H1 (cell line): ENCODE measurements at regions not wholly inside any gene's neighbourhood (a gene's known extent, or its start where the extent isn't known, plus 50 kb on each side); places are given as distances from the start of the nearest gene placed in this dataset.

ENCODE experiments used
- CTCF ChIA-PET: fragments of 300-600 bp; sonication (Branson Sonifier 250); formaldehyde crosslinking; loops from one replicate; lab custom pipeline; 2021; ENCODE audit not compliant: partially characterized antibody; lab: Charles Lee
- POLR2A ChIA-PET: fragments of 300-600 bp; sonication (Branson Sonifier 250); formaldehyde crosslinking; loops from one replicate; lab custom pipeline; 2021; ENCODE audit warnings: inconsistent platforms; ENCODE audit not compliant: partially characterized antibody; lab: Charles Lee
- DNase-seq, 2 experiments: peaks; one replicate each; pipeline versions ENCODE4 v3.0.0 to v3.0.0-alpha.2; 2010 to 2022; ENCODE audit warnings: low spot score in 2 of 2, low read depth in 1 of 2, mixed read lengths in 1 of 2
- FAIRE-seq: peaks from 2 replicates; lab custom pipeline; 2011; peaks lifted over from hg19 to GRCh38; lab: Jason Lieb, UNC
- H2AFZ ChIP-seq: 2 replicates; pipeline ENCODE4 v1.8.1; 2012; ENCODE audit warnings: low read length, inconsistent platforms
- H2AK5ac ChIP-seq: 2 replicates; pipeline ENCODE4 v1.6.1; 2013; ENCODE audit warnings: low read depth, low read length
- H2BK120ac ChIP-seq: replicated peaks from 2 replicates; pipeline ENCODE3; 2013; ENCODE audit warnings: low read depth, low read length, inconsistent platforms
- H2BK12ac ChIP-seq: 2 replicates; pipeline ENCODE4 v1.6.1; 2013; ENCODE audit warnings: low read depth, low read length
- H2BK15ac ChIP-seq: 2 replicates; pipeline ENCODE4 v1.6.1; 2013; ENCODE audit warnings: low read length
- H2BK20ac ChIP-seq: 2 replicates; pipeline ENCODE4 v1.6.1; 2013; ENCODE audit warnings: low read length
- H2BK5ac ChIP-seq: 2 replicates; pipeline ENCODE4 v1.6.1; 2013; ENCODE audit warnings: low read depth, low read length
- H3K14ac ChIP-seq: 2 replicates; pipeline ENCODE4 v1.6.1; 2013; ENCODE audit warnings: inconsistent platforms; ENCODE audit not compliant: insufficient read length
- H3K18ac ChIP-seq: 2 replicates; pipeline ENCODE4 v1.6.1; 2013; ENCODE audit warnings: low read length; ENCODE audit errors: extremely low read depth
- H3K23ac ChIP-seq: 2 replicates; pipeline ENCODE4 v1.6.1; 2013; ENCODE audit warnings: inconsistent platforms; ENCODE audit not compliant: insufficient read length
- H3K23me2 ChIP-seq: 2 replicates; pipeline ENCODE4 v1.6.1; 2013; ENCODE audit warnings: low read depth, low read length
- H3K27ac ChIP-seq: 2 replicates; pipeline ENCODE4 v1.6.1; 2011; ENCODE audit warnings: low read depth, low read length, inconsistent platforms
- H3K27me3 ChIP-seq, 4 experiments: replicated peaks in 1 of 4; 1 replicate in 1 of 4; 2 replicates in 3 of 4; pipeline versions ENCODE4 v1.6.1 to v1.8.1; 2011 to 2013; ENCODE audit warnings: low read length in 3 of 4, mild to moderate bottlenecking in 3 of 4, inconsistent platforms in 2 of 4, mixed read lengths in 2 of 4, moderate library complexity in 1 of 4; ENCODE audit not compliant: control insufficient read depth in 3 of 4, insufficient read depth in 3 of 4; ENCODE audit errors: extremely low read depth in 1 of 4
- H3K36me3 ChIP-seq, 4 experiments: 2 replicates each; pipeline versions ENCODE4 v1.6.1 to v1.8.1; 2011 to 2013; ENCODE audit warnings: mild to moderate bottlenecking in 4 of 4, low read length in 3 of 4, moderate library complexity in 2 of 4, control low read depth in 1 of 4, inconsistent platforms in 1 of 4; ENCODE audit not compliant: insufficient read depth in 4 of 4, control insufficient read depth in 2 of 4
- H3K4ac ChIP-seq: replicated peaks from 2 replicates; pipeline ENCODE3; 2013; ENCODE audit warnings: low read length, low read depth, mixed read lengths, inconsistent platforms; ENCODE audit not compliant: insufficient read length
- H3K4me1 ChIP-seq, 4 experiments: replicated peaks in 1 of 4; 1 replicate in 1 of 4; 2 replicates in 3 of 4; pipeline versions ENCODE4 v1.6.1 to v1.8.1; 2011 to 2013; ENCODE audit warnings: low read length in 3 of 4, inconsistent platforms in 2 of 4, mixed read lengths in 1 of 4; ENCODE audit not compliant: insufficient read depth in 4 of 4, control insufficient read depth in 3 of 4
- H3K4me2 ChIP-seq, 2 experiments: 2 replicates each; pipeline versions ENCODE4 v1.6.1 to v1.8.1; 2011 to 2013; ENCODE audit warnings: low read depth in 2 of 2, low read length in 2 of 2, control low read depth in 1 of 2, inconsistent platforms in 1 of 2, mild to moderate bottlenecking in 1 of 2; ENCODE audit not compliant: insufficient read depth in 1 of 2
- H3K4me3 ChIP-seq, 4 experiments: fragments of 200-600, 300-600 bp in 1 of 4; sonication (generic), shearing (Covaris generic), sonication (Bioruptor Twin) in 1 of 4; 2 replicates each; pipeline versions ENCODE4 v1.5.1 to v1.8.1; 2011 to 2016; ENCODE audit warnings: low read length in 4 of 4, low read depth in 3 of 4, control low read depth in 2 of 4, inconsistent platforms in 2 of 4, mild to moderate bottlenecking in 2 of 4, mixed read lengths in 1 of 4, moderate library complexity in 1 of 4; ENCODE audit not compliant: insufficient read depth in 2 of 4; ENCODE audit errors: extremely low read depth in 1 of 4
- H3K56ac ChIP-seq: replicated peaks from 2 replicates; pipeline ENCODE3; 2013; ENCODE audit warnings: low read depth, mild to moderate bottlenecking, mixed read lengths, low read length, inconsistent platforms; ENCODE audit not compliant: insufficient read length
- H3K79me1 ChIP-seq: 2 replicates; pipeline ENCODE4 v1.6.1; 2013; ENCODE audit warnings: low read depth, low read length, control low read depth
- H3K79me2 ChIP-seq, 2 experiments: 2 replicates each; pipeline versions ENCODE4 v1.6.1 to v1.8.1; 2012 to 2013; ENCODE audit warnings: low read length in 2 of 2, mild to moderate bottlenecking in 2 of 2, inconsistent platforms in 1 of 2; ENCODE audit not compliant: insufficient read depth in 2 of 2, control insufficient read depth in 1 of 2
- H3K9ac ChIP-seq, 4 experiments: replicated peaks in 1 of 4; 1 replicate in 1 of 4; 2 replicates in 3 of 4; pipeline versions ENCODE4 v1.6.1 to v1.8.1; 2011 to 2013; ENCODE audit warnings: low read depth in 3 of 4, low read length in 3 of 4, control low read depth in 2 of 4, mild to moderate bottlenecking in 2 of 4, moderate library complexity in 2 of 4, inconsistent platforms in 1 of 4; ENCODE audit errors: extremely low read depth in 1 of 4
- H3K9me3 ChIP-seq, 2 experiments: 2 replicates each; pipeline versions ENCODE4 v1.6.1 to v1.8.1; 2012 to 2013; ENCODE audit warnings: mild to moderate bottlenecking in 2 of 2, moderate library complexity in 2 of 2, control low read depth in 1 of 2, inconsistent platforms in 1 of 2, low read depth in 1 of 2, low read length in 1 of 2, mixed read lengths in 1 of 2; ENCODE audit not compliant: insufficient read depth in 2 of 2
- H4K20me1 ChIP-seq, 2 experiments: replicated peaks in 1 of 2; 2 replicates each; pipeline versions ENCODE3 to v1.8.1; 2011 to 2013; ENCODE audit warnings: inconsistent platforms in 2 of 2, low read length in 2 of 2, mild to moderate bottlenecking in 1 of 2; ENCODE audit not compliant: insufficient read depth in 2 of 2, control insufficient read depth in 1 of 2
- H4K5ac ChIP-seq: 2 replicates; pipeline ENCODE4 v1.6.1; 2013; ENCODE audit warnings: low read length, low read depth, mixed read lengths, inconsistent platforms; ENCODE audit not compliant: insufficient read length
- H4K8ac ChIP-seq: 2 replicates; pipeline ENCODE4 v1.8.0; 2013; ENCODE audit warnings: mild to moderate bottlenecking, moderate library complexity, low read length, inconsistent platforms; ENCODE audit not compliant: insufficient read depth; ENCODE audit errors: extremely low read depth
- H4K91ac ChIP-seq: replicated peaks from 2 replicates; pipeline ENCODE3; 2013; ENCODE audit warnings: low read length, mixed read lengths, inconsistent platforms; ENCODE audit not compliant: insufficient read length
- CHD1 ChIP-seq: IDR thresholded peaks from 2 replicates; pipeline ENCODE4 v1.6.1; 2012; ENCODE audit warnings: low read depth, low read length, improper control_type of control experiment
- CHD2 ChIP-seq: IDR thresholded peaks from 2 replicates; pipeline ENCODE4 v1.6.1; 2012; ENCODE audit warnings: low read length, improper control_type of control experiment
- CTBP2 ChIP-seq: IDR thresholded peaks from 2 replicates; pipeline ENCODE4 v1.7.0; 2011; ENCODE audit warnings: borderline replicate concordance, mild to moderate bottlenecking, moderate library complexity, mixed read lengths, low read length; ENCODE audit not compliant: insufficient read depth, insufficient read length
- HDAC6 ChIP-seq: IDR thresholded peaks from one replicate; pipeline ENCODE4 v1.7.1; 2012; ENCODE audit warnings: low read depth, mild to moderate bottlenecking, inconsistent platforms, low read length, moderate library complexity
- KDM1A ChIP-seq: fragments of 200-600, 300-600 bp; sonication (generic); IDR thresholded peaks from 2 replicates; pipeline ENCODE4 v1.7.1; 2016; ENCODE audit warnings: mild to moderate bottlenecking, low read length, borderline replicate concordance
- KDM5A ChIP-seq: fragments of 200-600 bp; IDR thresholded peaks from 2 replicates; pipeline ENCODE4 v1.7.1; 2012; ENCODE audit warnings: mild to moderate bottlenecking, low read length, inconsistent platforms, mixed read lengths
- MAFK ChIP-seq: IDR thresholded peaks from 2 replicates; pipeline ENCODE4 v1.6.1; 2012; ENCODE audit warnings: low read depth, mild to moderate bottlenecking, improper control_type of control experiment, low read length
- PHF8 ChIP-seq: fragments of 200-600 bp; sonication (generic); conservative IDR thresholded peaks from 2 replicates; pipeline ENCODE4 v1.7.1; 2012; ENCODE audit warnings: low read depth, mild to moderate bottlenecking, inconsistent platforms, low read length, moderate library complexity
- POLR2AphosphoS5 ChIP-seq: IDR thresholded peaks from 2 replicates; pipeline ENCODE4 v1.6.1; 2011; ENCODE audit warnings: low read depth, low read length
- RFX5 ChIP-seq: IDR thresholded peaks from 2 replicates; pipeline ENCODE4 v1.6.1; 2011; ENCODE audit warnings: low read depth, low read length, improper control_type of control experiment, borderline replicate concordance
- SP1 ChIP-seq: IDR thresholded peaks from 2 replicates; pipeline ENCODE4 v1.6.1; 2011; ENCODE audit warnings: low read depth, low read length
- SP4 ChIP-seq: IDR thresholded peaks from 2 replicates; pipeline ENCODE4 v1.6.1; 2012; ENCODE audit warnings: low read length, inconsistent platforms
- SUZ12 ChIP-seq: fragments of 200-600 bp; sonication (generic); IDR thresholded peaks from 2 replicates; pipeline ENCODE4 v1.6.1; 2012; ENCODE audit warnings: mild to moderate bottlenecking, inconsistent platforms, low read length, moderate library complexity, mixed read lengths
- TEAD4 ChIP-seq: IDR thresholded peaks from 2 replicates; pipeline ENCODE4 v1.6.1; 2012; ENCODE audit warnings: low read depth, low read length, inconsistent platforms, mixed read lengths
- WGBS, 2 experiments: shearing (Covaris generic) in 1 of 2; methylation state at CpG; one replicate each; pipeline versions ENCODE4 v1.1.6 to v1.1.7; 2013 to 2015; ENCODE audit warnings: low lambda C conversion rate in 2 of 2, mixed read lengths in 2 of 2, inconsistent platforms in 1 of 2, low coverage in 1 of 2, missing lambda C conversion rate in 1 of 2; ENCODE audit not compliant: insufficient replicate concordance in 2 of 2, insufficient coverage in 1 of 2, insufficient read length in 1 of 2; ENCODE audit errors: extremely low coverage in 1 of 2, missing lambda C conversion rate in 1 of 2; 5-methylcytosine and 5-hydroxymethylcytosine counted together

- Histone ChIP-seq H2BK20ac (no peak overlapping the region), H2BK120ac (no peak overlapping the region), H4K91ac (no peak overlapping the region), H3K56ac (no peak overlapping the region), H4K5ac (no peak overlapping the region), H2BK12ac (no peak overlapping the region), H3K79me2 (no peaks in the 10 kb centered on the region), H3K23me2 (no peaks in the 10 kb centered on the region), H4K8ac (no peak overlapping the region), H3K9me3 (no peaks in the 10 kb centered on the region), H3K9ac (no peak overlapping the region), H3K14ac (no peak overlapping the region), H2BK15ac (no peak overlapping the region), H3K4me3 (no peak overlapping the region), H3K18ac (no peak overlapping the region), H3K27me3 (no peaks in the 10 kb centered on the region), H2AFZ (no peak overlapping the region), H3K4ac (no peak overlapping the region), H2AK5ac (no peak overlapping the region), H3K23ac (no peak overlapping the region), H3K79me1 (no peaks in the 10 kb centered on the region), H2BK5ac (no peak overlapping the region), H3K4me2 (no peak overlapping the region), H3K4me1 (no peaks in the 10 kb centered on the region), H3K36me3 (no peaks in the 10 kb centered on the region), H3K27ac (no peak overlapping the region), H4K20me1 (no peaks in the 10 kb centered on the region)
- 100% methylated on average over 1 of the region's 1 CpG; no CpG with 5 or more reads in 1 of the 2 experiments for WGBS, 2 experiments
- ChIA-PET CTCF (interaction anchor here (1.3 kb wide), 1 partner anchor 375 kb away, joined by 3 read pairs; no protein-coding TSS in a partner anchor), POLR2A (no interaction called here)
- DNase-seq (no peak), FAIRE-seq (no peak)
- TF ChIP-seq TEAD4 (no peak), RFX5 (no peak), KDM5A (no peak), CHD2 (no peak), CTBP2 (no peak), KDM1A (no peak), HDAC6 (no peak), POLR2AphosphoS5 (no peak), PHF8 (no peak), MAFK (no peak), CHD1 (no peak), SP1 (no peak), SP4 (no peak), SUZ12 (no peak)
These were observed 452.4 kb upstream of the HTR2A start for GRCh38 chr13:47349211-47349610.
